ENCODE measurements at regions not wholly inside any gene's neighbourhood (a gene's known extent, or its start where the extent isn't known, plus 50 kb on each side); places are given as distances from the start of the nearest gene placed in this dataset.

DNA sequence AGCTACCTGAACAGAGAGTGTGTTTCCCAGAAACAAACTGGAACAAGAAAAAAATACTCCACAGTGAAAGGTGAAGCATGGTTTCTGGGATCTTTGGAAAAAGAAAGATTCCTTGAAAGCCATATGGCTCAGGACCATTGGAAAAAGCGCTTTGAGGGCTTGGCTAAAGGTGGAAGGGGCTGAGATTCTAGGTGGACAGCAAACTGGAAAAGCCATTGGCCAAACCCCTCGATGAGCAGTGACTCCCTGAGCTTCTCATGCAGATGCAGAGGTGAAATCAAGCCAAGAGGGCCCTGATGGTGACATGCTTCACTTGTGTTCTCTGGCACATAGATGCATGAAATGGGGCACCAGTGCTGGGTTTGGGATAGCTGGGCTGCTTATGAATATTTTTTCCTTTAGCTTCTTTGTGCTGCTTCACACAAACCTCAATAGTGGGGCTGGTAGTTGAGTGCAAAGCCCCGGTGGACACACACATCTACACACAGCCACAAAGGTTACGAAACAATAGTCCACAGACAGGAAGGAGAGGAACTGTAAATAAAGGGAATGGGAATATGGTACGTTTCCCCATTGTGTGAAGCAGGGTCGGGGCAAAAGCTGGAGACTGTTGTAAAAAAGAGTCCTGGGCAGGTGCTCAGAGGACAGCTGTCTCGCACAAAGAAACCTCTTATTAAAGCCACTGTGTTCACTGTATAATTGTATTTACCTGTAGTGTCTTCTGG is 117.8 kb downstream of the FOXA2 start:
- no peak for DNase-seq (ENCODE audit: low spot score)

DNA sequence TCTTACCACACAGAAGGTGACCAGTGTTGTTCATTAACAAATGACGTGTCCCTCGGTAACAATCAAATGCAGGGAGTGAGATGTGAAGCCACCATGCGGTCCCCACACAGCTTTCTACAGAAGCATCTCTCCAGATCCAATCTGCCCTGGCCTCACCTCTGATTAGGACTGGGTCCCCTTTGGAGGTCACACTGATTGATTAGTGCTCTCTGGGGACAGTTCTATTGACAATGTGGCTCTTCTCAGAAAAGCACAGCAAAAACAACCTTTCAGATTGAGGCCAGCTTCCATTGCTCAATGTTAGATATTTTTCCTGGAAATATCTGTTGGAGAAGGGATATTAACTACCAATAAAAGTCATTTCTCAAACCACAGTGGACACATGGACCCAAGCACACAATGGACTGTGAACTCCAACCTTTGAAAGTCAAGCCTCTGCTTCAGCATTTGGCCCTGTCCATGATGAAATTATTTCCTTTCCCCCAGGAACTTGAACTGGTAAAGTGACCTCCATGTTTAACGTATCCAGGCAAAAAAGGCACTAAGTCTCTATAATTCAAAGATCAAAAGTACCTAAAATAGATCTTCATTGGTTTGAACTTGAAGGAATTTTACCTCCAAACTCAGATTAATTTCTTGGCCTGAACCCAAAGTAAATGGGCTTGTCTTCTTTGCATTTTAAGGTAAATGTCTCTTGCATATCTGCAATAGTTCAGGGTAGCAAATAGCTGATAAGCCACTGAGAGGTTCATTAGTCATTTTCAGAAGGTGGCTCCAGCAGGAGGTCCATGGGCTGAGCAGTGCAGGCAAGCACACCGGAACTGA is 118.5 kb downstream of the FOXA2 start:
- DNase-seq (ENCODE audit: low spot score), result no peak

GRCh38 chr20:22464312-22465003 is 119.9 kb downstream of the FOXA2 start:
- no peak for DNase-seq (ENCODE audit: low spot score)

DNA sequence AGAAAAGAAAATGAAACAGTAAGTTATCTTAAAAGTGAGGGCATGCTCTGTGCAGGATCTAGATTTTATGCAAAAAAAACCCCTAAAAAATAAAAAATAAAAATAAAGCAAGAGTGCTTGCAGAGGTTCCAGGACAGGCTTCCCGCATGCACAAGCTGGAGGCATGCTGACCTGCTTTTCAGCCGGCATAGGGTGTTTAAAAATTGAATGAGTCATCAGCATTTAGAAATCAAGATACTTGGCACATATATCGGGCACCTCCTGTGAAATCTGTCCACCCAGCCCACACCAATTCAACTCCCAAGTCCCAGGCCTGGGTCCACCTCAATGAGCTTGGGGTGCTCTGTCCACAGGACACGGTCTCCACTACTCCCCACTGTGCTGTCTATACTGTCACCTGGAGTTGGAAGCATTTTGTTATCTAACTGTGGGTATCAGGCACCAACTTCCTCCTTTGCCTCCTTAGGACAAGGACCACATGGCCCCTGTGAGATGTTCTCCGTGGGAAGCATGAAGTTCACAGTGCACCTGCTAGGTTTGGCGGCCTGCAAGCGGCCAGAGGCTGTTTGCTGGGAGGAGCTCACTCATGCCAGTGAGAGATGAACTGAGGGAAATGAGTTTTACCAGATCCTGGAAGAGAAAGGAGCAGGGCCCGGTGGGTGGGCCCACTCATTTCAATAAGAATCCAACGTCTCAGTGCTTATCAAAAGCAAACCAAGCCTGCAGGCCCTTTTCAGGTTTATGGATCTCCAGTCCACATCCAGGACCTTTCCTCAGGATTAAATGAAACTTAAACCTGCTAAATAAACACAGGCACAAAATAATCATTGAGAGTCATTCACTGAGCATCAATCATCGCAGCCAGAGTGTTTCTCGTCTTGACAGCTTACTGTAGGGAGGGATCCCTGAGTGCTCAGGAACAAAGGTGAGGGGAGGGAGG is 121.1 kb downstream of the FOXA2 start:
- no peak for DNase-seq (ENCODE audit: low spot score)

GRCh38 chr20:22460803-22461202 is 123.6 kb downstream of the FOXA2 start:
- no peak for DNase-seq (ENCODE audit: low spot score)

DNA sequence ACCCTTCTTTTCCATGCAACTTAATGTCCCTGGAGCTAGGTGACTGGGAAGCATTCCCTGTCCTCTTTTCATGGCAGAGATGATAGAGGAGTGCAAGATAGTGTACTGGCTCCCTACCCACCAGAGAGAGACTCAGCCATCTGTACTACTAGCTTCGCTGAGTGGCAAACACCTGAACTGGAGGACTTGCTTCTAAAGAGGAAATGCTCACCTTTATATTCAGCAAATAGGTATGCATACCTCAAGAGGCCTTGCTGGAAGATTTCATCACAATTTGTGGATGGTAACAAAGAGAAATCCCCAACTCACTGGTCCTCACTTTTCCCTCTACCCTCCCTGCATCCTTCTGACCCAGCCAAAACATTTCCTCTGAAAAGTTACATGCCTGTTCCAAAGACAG is 124.1 kb downstream of the FOXA2 start:
- no peak for DNase-seq (ENCODE audit: low spot score)

GRCh38 chr20:22459754-22460153 is 124.6 kb downstream of the FOXA2 start:
- no peak for DNase-seq (ENCODE audit: low spot score)

GRCh38 chr20:22456109-22456508 is 128.3 kb downstream of the FOXA2 start:
- no peak for DNase-seq (ENCODE audit: low spot score)

- no peak for DNase-seq (ENCODE audit: low spot score)
These were observed 129.1 kb downstream of the FOXA2 start for GRCh38 chr20:22455259-22455658.

DNA sequence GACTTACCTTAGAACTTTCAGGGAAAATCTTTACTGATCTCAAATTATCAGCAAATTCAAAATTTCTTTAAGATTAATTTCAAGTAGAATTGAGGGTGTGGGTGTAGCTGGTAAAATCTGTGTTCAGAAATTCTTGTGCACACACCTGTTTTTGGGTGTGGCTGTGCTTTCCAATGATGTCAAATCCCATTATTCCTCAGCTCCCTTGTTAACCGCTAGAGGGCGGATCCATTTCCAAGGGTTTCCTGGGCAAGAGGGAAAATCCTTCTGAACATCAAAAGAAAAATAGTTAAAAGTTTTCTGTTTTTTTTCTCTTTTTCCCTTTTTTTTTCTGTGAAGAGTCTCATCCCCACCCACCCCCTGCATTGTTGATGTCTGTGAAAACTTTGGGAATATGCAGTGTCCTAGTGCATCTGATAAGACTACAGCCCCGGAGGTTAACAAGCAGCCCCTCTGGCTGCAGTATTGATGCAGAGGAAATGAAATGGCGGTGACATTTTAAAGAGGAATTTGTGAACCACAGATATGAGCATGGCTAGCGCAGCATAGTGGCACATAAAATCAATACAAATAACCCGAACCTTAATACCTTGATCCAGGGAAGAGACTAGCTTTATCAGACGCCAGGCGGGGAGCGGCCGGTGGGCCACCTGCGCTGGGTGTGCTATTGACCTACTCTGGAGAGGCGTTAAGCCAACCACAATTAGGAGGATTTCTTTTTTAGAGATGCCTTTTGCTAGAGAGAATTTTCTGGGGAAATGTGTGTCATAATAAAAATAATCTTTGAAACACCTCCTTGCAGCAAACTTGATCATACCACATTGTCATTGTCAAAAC is 130.9 kb downstream of the FOXA2 start:
- DNase-seq (ENCODE audit: low spot score), result no peak

DNA sequence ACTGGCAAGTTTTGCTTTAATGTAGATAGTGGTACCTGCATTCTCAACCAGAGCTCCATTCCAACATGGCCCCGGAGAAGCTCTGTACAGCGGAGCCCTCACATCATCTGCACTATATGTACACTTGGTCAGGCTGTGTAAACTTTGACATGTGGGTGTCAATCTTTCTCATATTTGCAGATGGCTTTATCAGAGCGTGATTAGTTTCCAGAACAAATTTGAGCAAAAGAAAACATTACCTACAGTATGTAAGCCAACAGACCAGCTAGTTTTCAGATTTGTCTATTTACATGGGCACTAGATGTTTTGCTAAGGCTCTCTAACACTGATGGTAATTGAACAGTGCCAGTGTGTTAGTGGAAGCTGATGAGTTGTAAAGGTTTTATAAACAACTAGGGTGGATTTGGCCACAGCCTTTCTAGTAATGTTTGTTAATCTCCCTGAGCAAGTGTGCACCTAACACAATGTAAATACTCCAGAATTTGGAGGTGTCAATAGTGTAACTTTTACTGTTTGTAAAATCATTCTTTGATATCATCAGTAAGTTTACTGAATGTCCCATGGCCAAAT is 131.8 kb downstream of the FOXA2 start:
- no peak for DNase-seq (ENCODE audit: low spot score)

GRCh38 chr20:22450537-22450936 is 133.8 kb downstream of the FOXA2 start:
- DNase-seq (ENCODE audit: low spot score), result no peak

DNA sequence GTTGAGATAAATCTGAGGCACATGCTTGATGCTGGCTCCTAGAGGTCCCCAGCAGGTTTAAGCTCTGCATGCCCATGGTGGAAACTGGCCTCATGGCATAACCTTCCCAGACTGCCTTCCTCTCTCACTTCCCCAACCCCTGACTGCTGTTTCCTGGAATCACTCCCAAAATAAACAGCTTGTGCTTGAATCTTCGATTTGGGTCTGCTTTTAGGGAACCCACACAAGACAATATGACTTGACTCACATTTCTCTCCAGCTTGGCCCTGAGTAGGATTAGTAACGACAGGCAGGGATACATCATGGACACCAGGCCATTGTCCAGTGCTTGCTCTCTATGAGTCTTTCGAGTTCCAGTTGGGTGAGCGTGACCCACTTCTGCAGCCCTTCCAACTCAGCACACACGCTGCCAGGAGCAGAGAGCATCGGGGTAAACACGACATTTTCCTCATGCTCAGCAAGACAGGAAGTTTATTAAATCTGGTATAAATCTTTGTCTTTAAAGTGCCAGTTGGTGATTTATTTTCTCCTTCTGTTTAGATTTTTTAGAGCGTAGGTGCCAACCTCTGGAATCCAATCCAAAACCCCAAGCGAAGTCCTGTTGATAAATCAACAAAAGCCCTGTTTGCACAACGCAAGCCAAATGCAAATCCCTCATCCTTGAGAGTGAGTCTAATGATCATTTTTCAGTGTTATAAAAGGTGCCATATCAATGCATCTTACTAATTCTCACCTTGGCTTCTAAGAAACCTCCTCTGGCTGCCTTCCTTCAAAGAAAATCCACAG is 135.0 kb downstream of the FOXA2 start:
- no peak for DNase-seq (ENCODE audit: low spot score)

DNA sequence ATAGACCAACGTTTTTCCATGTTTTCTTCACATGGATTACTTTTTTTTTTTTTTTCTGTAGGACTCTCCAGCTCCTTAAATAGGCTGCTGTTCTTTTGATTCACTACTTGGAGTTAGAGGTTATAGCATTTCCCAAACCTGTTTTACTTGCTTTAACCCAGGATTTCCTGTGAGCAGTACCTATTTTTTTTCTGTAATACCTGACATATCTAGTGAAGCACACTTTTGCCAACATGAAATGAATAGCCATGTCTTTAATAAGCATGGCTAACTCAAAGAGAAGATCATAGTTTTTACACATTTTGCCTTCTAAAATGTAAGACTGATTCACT is 137.0 kb downstream of the FOXA2 start:
- no peak for DNase-seq (ENCODE audit: low spot score)

- DNase-seq (ENCODE audit: low spot score), result no peak
These were observed 137.5 kb downstream of the FOXA2 start for GRCh38 chr20:22446613-22447446.

GRCh38 chr20:22442318-22442717 is 142.1 kb downstream of the FOXA2 start:
- no peak for DNase-seq (ENCODE audit: low spot score)

DNA sequence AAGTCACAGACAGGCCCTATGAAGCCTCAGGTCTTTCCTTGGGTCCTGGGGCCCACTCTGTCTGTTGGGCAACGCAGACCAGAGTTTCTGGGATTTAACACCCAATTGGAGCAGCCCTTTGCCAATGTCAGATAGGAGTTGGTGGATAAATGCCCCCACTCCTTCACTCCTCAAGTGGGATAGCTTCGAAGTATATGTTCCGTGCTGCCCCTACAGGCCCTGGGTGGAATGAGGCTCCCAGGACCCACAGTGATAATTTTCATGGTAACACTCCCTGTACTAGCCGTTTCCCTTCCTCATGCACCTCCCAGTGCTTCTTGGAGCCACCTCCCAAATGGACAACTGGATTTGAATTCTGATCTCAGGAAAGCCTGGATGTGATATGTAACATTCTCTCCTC is 145.4 kb downstream of the FOXA2 start:
- peak; percentile 4 for DNase-seq (ENCODE audit: low spot score)

DNA sequence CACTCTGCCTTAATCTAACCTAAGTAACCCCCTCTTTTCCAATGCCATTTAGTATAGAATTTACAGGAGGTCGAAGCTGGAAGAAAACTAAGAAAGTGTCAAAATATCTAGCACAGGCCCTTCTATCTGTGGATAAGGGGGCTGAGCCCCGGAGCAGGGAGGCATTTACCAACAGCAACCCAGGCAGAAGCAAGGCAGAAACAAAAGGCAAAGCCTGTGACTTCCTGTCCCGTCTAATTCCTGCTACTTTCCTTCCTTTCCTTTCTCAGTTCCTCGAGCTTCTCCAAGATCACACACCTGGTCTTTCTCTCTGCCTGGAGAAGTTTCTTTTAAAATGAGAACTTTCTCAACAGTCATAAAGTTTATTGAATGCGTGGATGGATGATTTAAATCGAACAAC is 146.0 kb downstream of the FOXA2 start:
- no peak for DNase-seq (ENCODE audit: low spot score)

- DNase-seq (ENCODE audit: low spot score), result no peak
These were observed 147.0 kb downstream of the FOXA2 start for GRCh38 chr20:22437354-22437753.

Measured in NAMALWA (cell line).